BLaER1 treated with 17β-estradiol and CSF1 and Interleukin-3, amounts not matched to agents 10 nM and 100 nM (cell line): ENCODE measurements at regions not wholly inside any gene's neighbourhood (a gene's known extent, or its start where the extent isn't known, plus 50 kb on each side); places are given as distances from the start of the nearest gene placed in this dataset.
"Not testable (repeated sequence)": the region's sequence is repeated elsewhere in the genome, so short reads cannot be mapped to it uniquely, and the experiment has no call there.

Experiments
- H3K27ac ChIP-seq, 11 experiments: shearing (Covaris generic); formaldehyde crosslinking; 2 replicates each; pipeline ENCODE4 v1.8.1; 2022
- H3K27me3 ChIP-seq, 11 experiments: shearing (Covaris generic); formaldehyde crosslinking; 2 replicates each; pipeline ENCODE4 v1.8.1; 2022
- H3K36me3 ChIP-seq, 11 experiments: shearing (Covaris generic); formaldehyde crosslinking; 2 replicates each; pipeline ENCODE4 v1.8.1; 2022
- H3K4me1 ChIP-seq, 10 experiments: shearing (Covaris generic); formaldehyde crosslinking; 2 replicates each; pipeline ENCODE4 v1.8.1; 2022
- H3K4me2 ChIP-seq, 11 experiments: shearing (Covaris generic); formaldehyde crosslinking; 2 replicates each; pipeline ENCODE4 v1.8.1; 2022
- H3K4me3 ChIP-seq, 10 experiments: shearing (Covaris generic); formaldehyde crosslinking; 2 replicates each; pipeline ENCODE4 v1.8.1; 2022
- H3K9ac ChIP-seq, 11 experiments: shearing (Covaris generic); formaldehyde crosslinking; 2 replicates each; pipeline ENCODE4 v1.8.1; 2022
- H3K9me3 ChIP-seq, 11 experiments: shearing (Covaris generic); formaldehyde crosslinking; replicated peaks in 1 of 11; 2 replicates each; pipeline ENCODE4 v1.8.1; 2022
- H4K20me1 ChIP-seq, 11 experiments: shearing (Covaris generic); formaldehyde crosslinking; 2 replicates each; pipeline ENCODE4 v1.8.1; 2022
- Cebpa-rat ChIP-seq, 11 experiments: shearing (Covaris generic); IDR thresholded peaks; 2 replicates each; pipeline ENCODE4 v1.8.1; 2022

- Histone ChIP-seq H4K20me1 (no peaks in the 10 kb centered on the region), H3K9me3 (no peaks in the 10 kb centered on the region), H3K27ac (no peak overlapping the region), H3K9ac (no peak overlapping the region), H3K4me3 (no peak overlapping the region), H3K36me3 (no peaks in the 10 kb centered on the region), H3K27me3 (no peaks in the 10 kb centered on the region), H3K4me1 (no peaks in the 10 kb centered on the region), H3K4me2 (no peak overlapping the region)
- TF ChIP-seq Cebpa-rat (IDR thresholded peaks at IDR 0.05), result no peak
These were observed 210.2 kb downstream of the MMUT start for GRCh38 chr6:49252901-49253300.

DNA sequence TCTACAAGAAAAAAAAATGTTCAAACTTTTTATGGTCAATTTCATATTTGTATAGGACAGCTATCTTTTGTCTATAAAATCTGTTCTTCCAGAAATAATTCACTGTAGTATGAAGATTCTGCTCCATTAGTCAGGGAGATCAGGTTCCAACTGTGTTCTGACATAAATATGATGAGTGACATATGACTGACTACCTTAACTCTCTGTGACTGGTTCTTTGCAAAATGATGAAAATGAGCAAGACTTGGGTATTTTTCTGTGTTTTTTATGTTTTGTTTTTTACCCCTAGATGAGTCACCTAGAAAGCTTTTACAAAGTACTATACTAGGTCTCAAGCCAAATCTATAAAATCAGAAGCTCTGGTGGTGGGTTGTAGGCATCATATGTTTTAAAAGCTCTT lies 229.6 kb downstream of the MMUT start:
- Histone ChIP-seq H4K20me1 (no peaks in the 10 kb centered on the region), H3K36me3 (no peaks in the 10 kb centered on the region), H3K4me1 (peaks cover 0 to 10% (median 0%) of the 10 kb centered on the region in 10 experiments; a peak in 6 of 20 replicates), H3K4me3 (no peak overlapping the region), H3K27me3 (no peaks in the 10 kb centered on the region), H3K27ac (no peak overlapping the region), H3K9me3 (peaks cover 0 to 25% (median 7%) of the 10 kb centered on the region in 11 experiments; a peak in 12 of 22 replicates), H3K9ac (no peak overlapping the region), H3K4me2 (no peak overlapping the region)
- TF ChIP-seq Cebpa-rat (IDR thresholded peaks at IDR 0.05), result no peak

GRCh38 chr6:49225471-49225870 lies 237.6 kb downstream of the MMUT start:
- no peak for TF ChIP-seq Cebpa-rat (IDR thresholded peaks at IDR 0.05)
- no peaks in the 10 kb centered on the region for H4K20me1 ChIP-seq
- H3K4me3 ChIP-seq, result no peak overlapping the region
- H3K27ac ChIP-seq, result no peak overlapping the region
- no peaks in the 10 kb centered on the region; a peak in 1 of 20 replicates for H3K4me1 ChIP-seq
- peaks cover 0 to 12% (median 7%) of the 10 kb centered on the region in 11 experiments; a peak in 10 of 22 replicates for H3K9me3 ChIP-seq
- no peaks in the 10 kb centered on the region for H3K36me3 ChIP-seq
- H3K9ac ChIP-seq, result no peak overlapping the region
- no peaks in the 10 kb centered on the region for H3K27me3 ChIP-seq
- H3K4me2 ChIP-seq, result no peak overlapping the region

DNA sequence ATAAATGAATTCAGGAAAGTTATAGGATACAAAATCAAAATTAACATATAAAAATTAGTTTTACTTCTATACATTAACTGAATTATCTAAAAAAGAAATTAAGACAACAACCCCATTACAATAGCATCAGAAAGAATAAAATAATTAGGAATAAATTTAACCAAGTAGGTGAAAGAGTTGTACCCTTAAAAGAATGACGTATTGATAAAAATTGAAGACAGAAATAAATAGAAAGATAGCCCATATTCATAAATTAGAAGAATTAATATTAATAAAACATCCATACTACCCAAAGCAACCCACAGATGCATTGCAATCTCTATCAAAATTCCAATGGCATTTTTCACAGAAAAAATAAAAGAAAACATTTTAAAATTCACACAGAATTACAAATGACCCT lies 242.8 kb downstream of the MMUT start:
- no peaks in the 10 kb centered on the region for H3K36me3 ChIP-seq

DNA sequence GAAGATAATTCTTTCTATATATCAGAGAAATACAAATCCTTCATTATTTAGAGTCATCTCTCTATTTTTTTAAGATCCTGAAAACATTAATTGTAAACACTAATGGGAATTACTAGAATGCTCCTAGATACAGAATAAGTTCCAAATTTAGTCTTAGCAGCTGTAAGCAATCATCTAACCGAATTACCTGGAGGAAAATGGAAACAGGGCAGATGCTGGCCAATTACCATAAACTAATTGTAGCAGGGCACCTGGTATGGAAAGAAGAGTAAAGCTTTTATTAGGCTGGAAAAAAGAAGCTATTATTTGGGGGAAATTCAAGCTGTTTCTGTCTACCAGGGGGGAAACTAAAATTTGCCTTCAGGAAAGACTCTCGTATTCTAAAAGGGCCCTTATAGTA lies 257.5 kb downstream of the MMUT start:
- Histone ChIP-seq H3K4me2 (no peak overlapping the region), H3K9me3 (no peaks in the 10 kb centered on the region; a peak in 1 of 22 replicates), H3K9ac (no peak overlapping the region), H3K4me3 (no peak overlapping the region), H3K27ac (no peak overlapping the region), H3K4me1 (peaks cover 0 to 14% (median 0%) of the 10 kb centered on the region in 10 experiments; a peak in 4 of 20 replicates), H4K20me1 (no peaks in the 10 kb centered on the region), H3K36me3 (no peaks in the 10 kb centered on the region), H3K27me3 (no peaks in the 10 kb centered on the region)
- TF ChIP-seq Cebpa-rat (IDR thresholded peaks at IDR 0.05), result no peak

More for the DNA sequence above, 242.8 kb downstream of the MMUT start:
- Histone ChIP-seq H3K4me1 (no peaks in the 10 kb centered on the region), H3K27ac (no peak overlapping the region), H3K4me3 (no peak overlapping the region), H4K20me1 (no peaks in the 10 kb centered on the region), H3K9ac (no peak overlapping the region), H3K4me2 (no peak overlapping the region), H3K9me3 (no peaks in the 10 kb centered on the region; a peak in 1 of 22 replicates), H3K27me3 (no peaks in the 10 kb centered on the region)
- no peak for TF ChIP-seq Cebpa-rat (IDR thresholded peaks at IDR 0.05)

DNA sequence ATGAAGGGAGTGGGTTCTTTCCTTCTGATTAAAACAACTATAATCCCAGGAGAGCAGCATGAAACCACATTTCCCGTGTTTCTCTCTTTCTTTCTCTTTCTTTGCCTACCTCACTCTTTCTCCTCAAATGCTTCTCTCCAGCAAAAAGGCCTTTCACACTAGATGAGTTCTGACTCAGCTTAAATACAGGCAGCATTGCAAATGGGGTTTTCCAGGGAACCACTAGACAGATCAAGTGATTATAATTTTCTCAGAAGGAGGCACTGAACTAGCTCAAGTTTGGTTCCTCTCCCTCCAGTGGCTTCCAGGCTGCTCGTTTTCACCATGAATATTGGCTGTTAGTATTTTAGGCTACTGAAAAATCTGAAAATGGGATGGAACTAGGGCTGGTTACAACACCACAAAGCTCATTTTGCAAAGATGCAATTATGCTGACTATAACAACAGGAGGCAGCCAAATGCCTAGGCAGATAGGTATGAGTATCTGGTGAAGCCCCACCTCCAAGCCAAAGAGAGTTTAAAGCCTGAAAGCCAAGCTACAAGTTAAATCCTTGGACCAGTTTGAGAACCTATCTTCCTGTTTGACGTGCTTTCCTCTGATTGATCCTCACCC lies 260.0 kb downstream of the MMUT start:
- Histone ChIP-seq H3K27me3 (no peaks in the 10 kb centered on the region), H3K4me1 (peaks cover 0 to 14% (median 0%) of the 10 kb centered on the region in 10 experiments; a peak in 4 of 20 replicates), H3K4me3 (no peak overlapping the region)

GRCh38 chr6:49198015-49198414 lies 265.0 kb downstream of the MMUT start:
- H3K36me3 ChIP-seq, result no peaks in the 10 kb centered on the region
- no peak overlapping the region for H3K4me3 ChIP-seq
- peaks cover 0 to 9% (median 0%) of the 10 kb centered on the region in 10 experiments; a peak in 2 of 20 replicates for H3K4me1 ChIP-seq
- H3K4me2 ChIP-seq, result no peak overlapping the region
- H3K9ac ChIP-seq, result no peak overlapping the region
- H3K27ac ChIP-seq, result no peak overlapping the region
- no peaks in the 10 kb centered on the region for H3K9me3 ChIP-seq
- H3K27me3 ChIP-seq, result no peaks in the 10 kb centered on the region
- H4K20me1 ChIP-seq, result no peaks in the 10 kb centered on the region
- no peak for TF ChIP-seq Cebpa-rat (IDR thresholded peaks at IDR 0.05)

More for the DNA sequence above, 260.0 kb downstream of the MMUT start:
- TF ChIP-seq Cebpa-rat (IDR thresholded peaks at IDR 0.05), result no peak
- Histone ChIP-seq H4K20me1 (no peaks in the 10 kb centered on the region), H3K36me3 (no peaks in the 10 kb centered on the region), H3K9ac (no peak overlapping the region), H3K9me3 (no peaks in the 10 kb centered on the region; a peak in 1 of 22 replicates), H3K27ac (no peak overlapping the region), H3K4me2 (peak overlapping the region in 3 of 11 experiments; percentile 1 to 34 (median 17); a peak in 3 of 22 replicates)

- H3K27ac ChIP-seq, H3K36me3 ChIP-seq, H3K4me2 ChIP-seq, H4K20me1 ChIP-seq, H3K27me3 ChIP-seq, H3K9ac ChIP-seq, H3K4me3 ChIP-seq, H3K4me1 ChIP-seq: not testable (repeated sequence)
- peaks cover 15 to 27% (median 21%) of the 10 kb centered on the region in 11 experiments for H3K9me3 ChIP-seq
These were observed 300.7 kb downstream of the MMUT start for GRCh38 chr6:49162379-49162778.

DNA sequence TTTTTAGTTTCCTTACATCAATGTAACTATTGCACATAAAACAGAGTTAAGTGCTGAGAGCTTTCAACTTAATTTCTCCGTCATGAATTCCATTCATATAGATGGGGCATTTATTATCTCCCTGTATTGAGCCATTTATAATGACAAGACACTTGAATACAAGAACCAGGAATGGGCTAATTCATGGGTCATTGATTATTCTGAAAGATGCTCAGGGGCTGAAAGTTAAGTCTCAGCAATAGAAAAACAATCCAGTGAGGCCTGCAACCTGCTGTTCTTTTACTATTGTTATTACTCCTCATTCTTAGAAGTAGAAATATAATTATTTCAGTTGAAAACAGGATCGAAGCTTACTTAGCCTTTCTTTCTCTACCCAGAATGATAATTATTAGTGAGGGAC lies 307.7 kb downstream of the MMUT start:
- no peak for TF ChIP-seq Cebpa-rat (IDR thresholded peaks at IDR 0.05)

DNA sequence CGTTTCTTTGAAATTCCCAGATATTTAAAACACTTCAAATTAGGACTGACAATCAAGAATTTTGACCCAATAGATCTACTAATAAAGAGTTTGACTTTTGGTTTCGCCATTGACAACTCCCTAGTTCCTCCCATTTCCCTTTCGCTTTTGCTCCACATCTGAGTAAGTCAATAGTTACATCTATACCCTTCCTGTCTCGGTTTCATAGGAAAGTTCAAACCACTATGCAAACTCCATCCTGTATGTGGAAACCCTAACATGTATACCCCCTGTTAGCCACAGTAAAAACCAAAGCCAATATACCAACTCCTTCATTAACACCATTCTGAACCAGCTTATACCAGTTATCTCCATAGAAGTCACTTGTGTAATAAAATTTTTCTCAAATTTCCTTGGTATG lies 311.1 kb downstream of the MMUT start:
- Histone ChIP-seq H4K20me1 (no peaks in the 10 kb centered on the region), H3K9ac (no peak overlapping the region), H3K27ac (no peak overlapping the region), H3K4me2 (no peak overlapping the region), H3K4me3 (no peak overlapping the region), H3K27me3 (no peaks in the 10 kb centered on the region), H3K9me3 (peaks cover 0 to 12% (median 5%) of the 10 kb centered on the region in 11 experiments; a peak in 3 of 22 replicates), H3K36me3 (no peaks in the 10 kb centered on the region), H3K4me1 (no peaks in the 10 kb centered on the region)
- no peak for TF ChIP-seq Cebpa-rat (IDR thresholded peaks at IDR 0.05)

More for the DNA sequence above, 307.7 kb downstream of the MMUT start:
- Histone ChIP-seq H3K9me3 (peaks cover 0 to 10% (median 2%) of the 10 kb centered on the region in 11 experiments; a peak in 2 of 22 replicates), H4K20me1 (no peaks in the 10 kb centered on the region), H3K9ac (no peak overlapping the region), H3K4me2 (no peak overlapping the region), H3K4me1 (no peaks in the 10 kb centered on the region), H3K4me3 (no peak overlapping the region), H3K27me3 (no peaks in the 10 kb centered on the region), H3K27ac (no peak overlapping the region), H3K36me3 (no peaks in the 10 kb centered on the region)
